Hepatocyte (in vitro differentiated cells): ENCODE measurements at regions not wholly inside any gene's neighbourhood (a gene's known extent, or its start where the extent isn't known, plus 50 kb on each side); places are given as distances from the start of the nearest gene placed in this dataset.

ENCODE experiments used
- DNase-seq: peaks from one replicate; pipeline ENCODE4 v3.0.0-alpha.2; 2016; ENCODE audit warnings: low spot score
- H2AFZ ChIP-seq: fragments of 200-600 bp; sonication (generic); 2 replicates; pipeline ENCODE4 v1.6.0; 2016; ENCODE audit warnings: antibody characterized with exemption, mild to moderate bottlenecking
- H3K27ac ChIP-seq: fragments of 200-600 bp; sonication (generic); 2 replicates; pipeline ENCODE4 v1.5.1; 2016; ENCODE audit warnings: mild to moderate bottlenecking
- H3K27me3 ChIP-seq: fragments of 200-600 bp; sonication (generic); 2 replicates; pipeline ENCODE4 v1.6.1; 2016
- H3K36me3 ChIP-seq: fragments of 200-600 bp; sonication (generic); replicated peaks from 2 replicates; pipeline ENCODE4 v1.5.1; 2016; ENCODE audit warnings: low read depth; ENCODE audit not compliant: insufficient read depth
- H3K4me1 ChIP-seq: fragments of 200-600 bp; sonication (generic); 2 replicates; pipeline ENCODE4 v1.5.1; 2016; ENCODE audit warnings: mild to moderate bottlenecking, moderate library complexity; ENCODE audit not compliant: insufficient read depth
- H3K4me2 ChIP-seq: fragments of 200-600 bp; sonication (generic); 2 replicates; pipeline ENCODE4 v1.6.0; 2016
- H3K4me3 ChIP-seq: fragments of 200-600 bp; sonication (generic); 2 replicates; pipeline ENCODE4 v1.5.1; 2016; ENCODE audit warnings: mild to moderate bottlenecking
- H3K79me2 ChIP-seq: fragments of 200-600 bp; sonication (generic); 2 replicates; pipeline ENCODE4 v1.6.0; 2017; ENCODE audit warnings: mild to moderate bottlenecking
- H3K9me2 ChIP-seq: fragments of 200-600 bp; sonication (generic); replicated peaks from 2 replicates; pipeline ENCODE4 v1.6.0; 2017; ENCODE audit warnings: mild to moderate bottlenecking; ENCODE audit not compliant: insufficient read depth
- H3K9me3 ChIP-seq: fragments of 200-600 bp; sonication (generic); 2 replicates; pipeline ENCODE4 v1.5.1; 2016; ENCODE audit warnings: low read depth, mild to moderate bottlenecking
- H4K20me1 ChIP-seq: fragments of 200-600 bp; sonication (generic); 2 replicates; pipeline ENCODE4 v1.6.0; 2016; ENCODE audit warnings: mild to moderate bottlenecking; ENCODE audit not compliant: insufficient read depth, poor library complexity, severe bottlenecking
- CTCF ChIP-seq: fragments of 200-600 bp; sonication (generic); IDR thresholded peaks from 2 replicates; pipeline ENCODE4 v1.5.1; 2016; ENCODE audit warnings: antibody characterized with exemption, mild to moderate bottlenecking; ENCODE audit not compliant: poor library complexity
- EZH2 ChIP-seq: fragments of 200-600 bp; sonication (generic); IDR thresholded peaks from 2 replicates; pipeline ENCODE4 v1.6.1; 2016; ENCODE audit warnings: antibody characterized with exemption, mild to moderate bottlenecking, borderline replicate concordance
- EZH2phosphoT487 ChIP-seq: fragments of 200-600 bp; sonication (generic); IDR thresholded peaks from one replicate; pipeline ENCODE4 v1.6.1; 2018; ENCODE audit warnings: antibody characterized with exemption, mild to moderate bottlenecking, low read depth, moderate library complexity; ENCODE audit not compliant: unreplicated experiment, severe bottlenecking
- WGBS: methylation state at CpG from one replicate; pipeline ENCODE4 v1.1.6; 2016; ENCODE audit warnings: low lambda C conversion rate; ENCODE audit errors: missing lambda C conversion rate; 5-methylcytosine and 5-hydroxymethylcytosine counted together

DNA sequence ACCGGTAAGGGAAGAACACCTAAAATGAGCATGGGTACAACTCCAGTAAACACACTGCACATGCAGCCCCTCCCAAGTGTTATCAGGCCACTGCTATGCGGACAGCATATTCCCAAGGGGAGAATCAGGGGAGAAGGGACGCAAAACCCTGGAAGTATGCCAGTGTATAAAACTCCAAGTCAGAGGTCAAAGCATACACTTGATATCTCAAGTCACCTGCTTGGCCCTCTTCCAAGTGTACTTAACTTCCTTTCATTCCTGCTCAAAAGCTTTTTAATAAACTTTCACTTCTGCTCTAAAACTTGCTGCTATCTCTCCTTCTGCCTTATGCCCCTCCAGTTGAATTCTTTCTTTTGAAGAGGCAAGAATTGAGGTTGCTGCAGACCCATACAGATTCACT lies 408.1 kb downstream of the HTR1A start:
- no peaks in the 10 kb centered on the region for H3K9me2 ChIP-seq
- DNase-seq: no peak
- H3K79me2 ChIP-seq: no peaks in the 10 kb centered on the region
- no peak overlapping the region for H3K27ac ChIP-seq
- H3K36me3 ChIP-seq: no peaks in the 10 kb centered on the region
- H4K20me1 ChIP-seq: no peaks in the 10 kb centered on the region
- no peaks in the 10 kb centered on the region for H3K9me3 ChIP-seq
- no peak overlapping the region for H3K4me2 ChIP-seq
- WGBS: 57% methylated on average over 3 of the region's 3 CpGs
- H2AFZ ChIP-seq: no peak overlapping the region
- H3K4me3 ChIP-seq: no peak overlapping the region
- TF ChIP-seq EZH2phosphoT487 (no peak), EZH2 (no peak), CTCF (no peak)
- no peaks in the 10 kb centered on the region for H3K4me1 ChIP-seq
- H3K27me3 ChIP-seq: no peaks in the 10 kb centered on the region

DNA sequence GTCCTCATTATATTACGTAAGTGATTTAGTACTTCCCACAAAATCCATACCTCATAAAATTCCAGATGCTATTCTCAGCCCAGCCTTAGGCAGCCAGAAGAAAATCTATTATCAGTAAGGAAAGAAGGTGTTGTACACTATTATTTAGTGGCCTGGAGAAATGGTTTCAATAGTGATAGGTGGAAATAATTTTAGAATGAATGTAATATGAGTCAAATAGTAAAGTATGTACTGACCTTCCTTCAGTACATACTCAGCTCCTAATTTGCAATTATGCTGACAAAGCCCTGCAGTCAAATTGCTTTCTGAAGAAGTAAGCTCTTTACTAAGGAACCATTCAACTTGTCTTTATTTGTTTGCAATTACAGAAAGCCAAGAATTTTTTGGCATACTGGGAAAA lies 409.2 kb downstream of the HTR1A start:
- Histone ChIP-seq H3K36me3 (no peaks in the 10 kb centered on the region), H3K79me2 (no peaks in the 10 kb centered on the region), H4K20me1 (no peaks in the 10 kb centered on the region), H3K9me3 (no peaks in the 10 kb centered on the region), H3K27me3 (no peaks in the 10 kb centered on the region), H3K4me3 (no peak overlapping the region), H3K4me1 (no peaks in the 10 kb centered on the region), H3K27ac (no peak overlapping the region), H2AFZ (no peak overlapping the region), H3K9me2 (no peaks in the 10 kb centered on the region), H3K4me2 (no peak overlapping the region)
- WGBS: 72% methylated on average over 1 of the region's 1 CpG
- no peak for TF ChIP-seq CTCF
- TF ChIP-seq EZH2phosphoT487: no peak
- TF ChIP-seq EZH2: no peak
- DNase-seq: no peak

DNA sequence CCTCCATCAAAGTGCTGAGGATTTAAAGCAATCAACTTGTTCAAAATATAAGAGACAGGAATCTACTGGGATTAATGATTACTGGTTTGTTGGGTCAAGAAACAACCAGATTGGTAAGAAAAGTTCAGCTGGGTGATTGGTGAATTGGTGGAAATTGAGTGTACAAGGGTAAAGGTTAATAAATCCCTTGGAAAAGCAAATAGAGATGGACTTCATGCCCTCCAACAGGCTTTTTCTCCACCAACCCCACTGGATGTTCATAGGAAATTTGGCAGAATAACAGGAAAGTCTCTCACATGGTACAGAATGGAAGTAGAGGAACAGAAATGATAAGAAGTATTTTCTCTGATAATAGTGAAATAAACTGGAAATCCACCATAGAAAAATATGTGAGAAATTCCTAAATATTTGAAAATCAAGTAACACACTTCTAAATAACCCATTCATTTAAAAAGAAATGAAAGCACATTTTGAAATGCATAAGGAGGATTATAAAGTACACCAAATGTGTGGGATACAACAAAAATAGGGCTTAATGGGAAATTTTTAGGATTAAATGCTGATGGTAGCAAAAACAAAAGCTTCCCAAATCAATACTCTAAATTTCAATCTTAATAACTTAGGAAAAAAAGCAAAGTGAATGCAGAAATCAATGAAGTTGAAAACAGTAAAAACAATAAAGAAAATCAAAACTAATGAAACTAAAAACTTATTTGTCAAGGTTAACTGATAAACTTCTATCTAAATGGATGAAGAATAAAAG lies 426.2 kb downstream of the HTR1A start:
- Histone ChIP-seq H3K36me3 (no peaks in the 10 kb centered on the region), H2AFZ (no peak overlapping the region), H3K4me2 (no peak overlapping the region), H3K4me3 (no peak overlapping the region), H3K9me3 (no peaks in the 10 kb centered on the region), H3K79me2 (no peaks in the 10 kb centered on the region), H3K27me3 (no peaks in the 10 kb centered on the region), H3K27ac (no peak overlapping the region), H3K4me1 (no peaks in the 10 kb centered on the region), H3K9me2 (no peaks in the 10 kb centered on the region), H4K20me1 (no peaks in the 10 kb centered on the region)
- DNase-seq: no peak
- TF ChIP-seq EZH2phosphoT487: no peak
- no peak for TF ChIP-seq CTCF
- TF ChIP-seq EZH2: no peak

DNA sequence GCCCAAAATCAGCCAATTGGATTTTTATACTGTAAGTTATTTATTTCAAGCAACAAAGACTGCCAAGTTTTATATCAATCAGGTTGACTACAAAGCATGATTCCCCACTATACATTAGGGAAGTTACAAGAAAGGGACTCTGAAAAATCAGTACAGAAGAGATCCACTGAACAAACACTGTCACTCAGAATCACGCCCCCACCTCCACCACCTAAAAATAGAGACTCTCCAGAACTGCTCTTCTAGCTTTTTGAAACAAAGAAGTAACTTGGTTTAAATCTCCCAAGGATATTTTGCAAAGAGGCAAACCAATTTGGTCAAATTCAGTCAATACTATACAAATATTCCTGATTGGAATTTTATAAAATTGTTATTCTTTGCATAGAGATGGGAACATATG lies 438.0 kb downstream of the HTR1A start:
- H3K9me3 ChIP-seq: no peaks in the 10 kb centered on the region
- WGBS: 77% methylated on average over 1 of the region's 1 CpG
- no peak overlapping the region for H3K27ac ChIP-seq
- no peaks in the 10 kb centered on the region for H3K4me1 ChIP-seq
- H3K79me2 ChIP-seq: no peaks in the 10 kb centered on the region
- H3K36me3 ChIP-seq: no peaks in the 10 kb centered on the region
- H3K9me2 ChIP-seq: no peaks in the 10 kb centered on the region
- H2AFZ ChIP-seq: no peak overlapping the region
- no peaks in the 10 kb centered on the region for H3K27me3 ChIP-seq
- no peak overlapping the region for H3K4me3 ChIP-seq
- DNase-seq: no peak
- no peaks in the 10 kb centered on the region for H4K20me1 ChIP-seq
- no peak for TF ChIP-seq CTCF
- H3K4me2 ChIP-seq: no peak overlapping the region
